ENCODE measurements at regions not wholly inside any gene's neighbourhood (a gene's known extent, or its start where the extent isn't known, plus 50 kb on each side); places are given as distances from the start of the nearest gene placed in this dataset.

- intact Hi-C loops (cut with micrococcal nuclease) (no loop called here), dilution Hi-C loops (cut with MboI; ENCODE audit: extremely low pct_ligation_motif_present, low sequenced_read_pairs) (no loop called here)
- H3K27ac ChIP-seq (ENCODE audit: insufficient read depth, low read depth, low read length): no peak overlapping the region
- no peaks in the 10 kb centered on the region for H3K79me2 ChIP-seq (ENCODE audit: control insufficient read depth, insufficient read depth, low read length)
- BruUV-seq (replicated peaks): no TSS peak
- H3K36me3 ChIP-seq (ENCODE audit: control insufficient read depth in 2 of 2, extremely low read depth in 1 of 2, insufficient read depth in 2 of 2, low read length in 2 of 2): no peaks in the 10 kb centered on the region
- no peak overlapping the region for H3K4me2 ChIP-seq (ENCODE audit: insufficient read depth, low read length)
- H3K9me3 ChIP-seq (replicated peaks; ENCODE audit: control insufficient read depth, insufficient read depth, low read length): no peaks in the 10 kb centered on the region
- DNase-seq (ENCODE audit: low read depth, low spot score): no peak
- H3K4me1 ChIP-seq (ENCODE audit: control insufficient read depth, extremely low read depth, insufficient read depth, low read length): no peaks in the 10 kb centered on the region
- TF ChIP-seq CTCF (IDR thresholded peaks at IDR 0.05; ENCODE audit: extremely low read depth in 1 of 2, insufficient read depth in 1 of 2, low read depth in 1 of 2, low read length in 2 of 2) (no peak), FOS (IDR thresholded peaks at IDR 0.05; ENCODE audit: borderline replicate concordance, insufficient read depth, low read length) (no peak), JUN (IDR thresholded peaks at IDR 0.05; ENCODE audit: borderline replicate concordance, insufficient read depth, insufficient read length, low read depth) (no peak), EZH2 (IDR thresholded peaks at IDR 0.05; ENCODE audit: borderline replicate concordance, low read depth, low read length, severe bottlenecking) (no peak), MYC (IDR thresholded peaks at IDR 0.05; ENCODE audit: low read depth, low read length) (no peak), MAX (IDR thresholded peaks at IDR 0.05; ENCODE audit: insufficient read depth, insufficient read length) (no peak), POLR2AphosphoS5 (IDR thresholded peaks at IDR 0.05; ENCODE audit: insufficient read depth, low read depth, low read length) (no peak), POLR2A (IDR thresholded peaks at IDR 0.05; ENCODE audit: low read depth, low read length) (no peak), GATA2 (IDR thresholded peaks at IDR 0.05; ENCODE audit: insufficient read depth, insufficient read length, low read depth, low read length) (no peak)
- no peaks in the 10 kb centered on the region for H3K9me1 ChIP-seq (replicated peaks; ENCODE audit: control insufficient read depth, extremely low read depth, insufficient read depth, low read length)
- H4K20me1 ChIP-seq (replicated peaks; ENCODE audit: control insufficient read depth, extremely low read depth, insufficient read depth, low read length): no peaks in the 10 kb centered on the region
- H3K27me3 ChIP-seq (ENCODE audit: control insufficient read depth in 2 of 2, insufficient read depth in 2 of 2, low read length in 2 of 2): no peaks in the 10 kb centered on the region
- POLR2A ChIA-PET: no interaction called here
- H3K4me3 ChIP-seq (replicated peaks in 1 of 3; ENCODE audit: insufficient read depth in 1 of 3, low read depth in 1 of 3, low read length in 3 of 3): no peak overlapping the region
- no peak for FAIRE-seq
- no peak overlapping the region for H3K9ac ChIP-seq (replicated peaks; ENCODE audit: extremely low read depth, insufficient read depth, low read length)
- CTCF ChIA-PET: no interaction called here
- H2AFZ ChIP-seq (ENCODE audit: low read depth, low read length): no peak overlapping the region
These were observed 811.7 kb upstream of the WWC1 start for GRCh38 chr5:167479779-167480178.

All from endothelial cell of umbilical vein (primary cell).